AG04450 (cell line): ENCODE measurements at regions not wholly inside any gene's neighbourhood (a gene's known extent, or its start where the extent isn't known, plus 50 kb on each side); places are given as distances from the start of the nearest gene placed in this dataset.
"Not testable (repeated sequence)": the region's sequence is repeated elsewhere in the genome, so short reads cannot be mapped to it uniquely, and the experiment has no call there.

Experiments used
- CTCF ChIA-PET: fragments of 300-600, 350-600 bp; formaldehyde crosslinking; extraction: SDS; loops from one replicate; lab custom pipeline; 2022; ENCODE audit warnings: antibody characterized with exemption, inconsistent platforms; lab: Charles Lee
- POLR2A ChIA-PET: fragments of 350-600 bp; formaldehyde crosslinking; extraction: SDS; loops from one replicate; lab custom pipeline; 2021; ENCODE audit warnings: antibody characterized with exemption, inconsistent platforms; lab: Yijun Ruan, JAX
- DNase-seq: peaks from one replicate; pipeline ENCODE4 v3.0.0-alpha.2; 2011; ENCODE audit warnings: low read depth, low spot score
- H3K27ac ChIP-seq: one replicate; pipeline ENCODE4 v1.5.1; 2012; ENCODE audit warnings: low read depth, low read length, control low read depth
- H3K27me3 ChIP-seq: one replicate; pipeline ENCODE4 v1.6.0; 2012; ENCODE audit warnings: low read length; ENCODE audit not compliant: control insufficient read depth, insufficient read depth
- H3K4me3 ChIP-seq: 2 replicates; pipeline ENCODE4 v1.5.1; 2011; ENCODE audit warnings: mild to moderate bottlenecking, low read depth, low read length, control low read depth
- H3K9me3 ChIP-seq: 2 replicates; pipeline ENCODE4 v1.5.1; 2012; ENCODE audit warnings: low read length; ENCODE audit not compliant: control insufficient read depth, insufficient read depth
- CTCF ChIP-seq: IDR thresholded peaks from 2 replicates; pipeline ENCODE4 v1.5.1; 2011; ENCODE audit warnings: low read depth, low read length, control low read depth, inconsistent platforms

GRCh38 chr3:81837071-81837593 is 75.7 kb upstream of the GBE1 start:
- DNase-seq = no peak
- Histone ChIP-seq H3K27me3 (no peaks in the 10 kb centered on the region), H3K27ac (no peak overlapping the region), H3K4me3 (no peak overlapping the region), H3K9me3 (no peaks in the 10 kb centered on the region)
- TF ChIP-seq CTCF = no peak
- ChIA-PET CTCF (no interaction called here), POLR2A (no interaction called here)

GRCh38 chr3:81829937-81830336 is 68.5 kb upstream of the GBE1 start:
- Histone ChIP-seq H3K4me3 (no peak overlapping the region), H3K27me3 (no peaks in the 10 kb centered on the region), H3K27ac (no peak overlapping the region), H3K9me3 (no peaks in the 10 kb centered on the region)
- no peak for DNase-seq
- ChIA-PET CTCF (no interaction called here), POLR2A (no interaction called here)
- no peak for TF ChIP-seq CTCF

- POLR2A ChIA-PET, H3K9me3 ChIP-seq, H3K27me3 ChIP-seq, H3K27ac ChIP-seq, CTCF ChIA-PET, DNase-seq, H3K4me3 ChIP-seq: not testable (repeated sequence)
These were observed 67.8 kb upstream of the GBE1 start for GRCh38 chr3:81829272-81829671.

- H3K27ac ChIP-seq = no peak overlapping the region
- CTCF ChIA-PET = no interaction called here
- DNase-seq = no peak
- no peak for TF ChIP-seq CTCF
- H3K4me3 ChIP-seq = no peak overlapping the region
- H3K9me3 ChIP-seq = no peaks in the 10 kb centered on the region
- POLR2A ChIA-PET = no interaction called here
- H3K27me3 ChIP-seq = no peaks in the 10 kb centered on the region
These were observed 62.5 kb upstream of the GBE1 start for GRCh38 chr3:81823882-81824395.

- Histone ChIP-seq H3K9me3 (no peaks in the 10 kb centered on the region), H3K27ac (no peak overlapping the region), H3K27me3 (no peaks in the 10 kb centered on the region), H3K4me3 (no peak overlapping the region)
- POLR2A ChIA-PET = no interaction called here
- CTCF ChIA-PET = no interaction called here
- TF ChIP-seq CTCF = no peak
- DNase-seq = no peak
These were observed 61.6 kb upstream of the GBE1 start for GRCh38 chr3:81823086-81823485.
